Esophagus mucosa (tissue), 1 donor: ENCODE measurements at regions not wholly inside any gene's neighbourhood (a gene's known extent, or its start where the extent isn't known, plus 50 kb on each side); places are given as distances from the start of the nearest gene placed in this dataset.

Source experiments
- ATAC-seq: fragments of 200-7000 bp; cut with Tn5 transposase; one replicate; pipeline ENCODE4 v1.9.1; 2020
- donor health status: DM: yes; HTN: yes; CAD: no.

DNA sequence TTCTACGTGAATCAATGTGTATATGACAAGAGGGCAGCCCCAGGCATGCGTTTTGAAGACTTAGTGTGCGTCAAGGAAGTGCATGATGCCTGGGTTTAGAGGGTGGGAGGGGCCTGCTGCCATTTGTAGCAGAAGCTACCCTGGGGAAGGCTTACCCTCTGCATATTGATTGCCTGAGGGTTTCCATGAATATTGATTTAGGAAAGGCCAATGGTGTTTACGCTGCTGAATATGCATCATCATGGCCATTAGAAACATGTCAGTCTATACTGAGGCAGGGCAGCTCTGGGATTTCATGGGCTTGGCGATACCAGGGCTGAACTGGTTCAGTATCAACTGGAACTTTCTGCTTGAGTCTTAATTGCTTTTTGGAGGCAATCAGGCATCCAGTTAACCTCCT is 259.3 kb downstream of the DCDC2C start:
- ATAC-seq: no peak

DNA sequence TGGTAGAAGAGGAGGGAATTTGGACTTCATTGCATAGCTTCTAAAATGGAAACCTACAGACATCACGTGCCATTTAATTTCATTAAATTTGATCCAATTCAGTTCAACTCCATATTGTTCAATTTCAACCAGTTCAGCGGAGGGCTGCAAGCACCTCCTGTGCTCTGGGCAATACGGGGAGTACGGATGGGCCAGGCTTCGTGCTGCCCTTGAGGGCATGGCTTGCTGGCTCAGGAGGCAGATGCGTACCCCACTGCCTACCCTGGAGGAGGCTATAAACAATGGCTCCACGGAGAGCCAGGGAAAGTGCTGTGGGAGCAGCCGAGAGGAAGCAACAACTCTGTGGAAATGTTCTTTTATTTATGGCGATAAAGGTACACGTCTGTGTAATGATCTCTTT is 261.8 kb downstream of the DCDC2C start:
- no peak for ATAC-seq

DNA sequence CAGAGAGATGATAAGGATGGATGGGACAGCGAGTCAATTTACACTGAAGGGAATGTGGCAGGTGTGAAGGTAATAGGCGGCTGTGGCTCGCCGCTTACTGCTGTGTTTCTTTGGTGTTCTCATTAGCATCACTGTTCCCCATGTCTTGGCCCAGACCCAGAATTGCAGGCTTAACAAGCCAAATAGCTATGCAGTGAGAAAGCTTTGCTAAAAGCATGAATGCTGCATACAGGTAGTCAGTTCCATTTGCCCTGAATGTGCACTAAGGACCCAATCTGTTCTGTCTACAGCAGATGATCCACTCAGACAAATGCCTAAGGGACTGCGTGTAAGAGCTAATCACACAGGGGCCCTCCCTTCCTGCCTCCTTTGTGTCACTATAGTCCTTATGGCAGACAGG is 262.6 kb downstream of the DCDC2C start:
- no peak for ATAC-seq

DNA sequence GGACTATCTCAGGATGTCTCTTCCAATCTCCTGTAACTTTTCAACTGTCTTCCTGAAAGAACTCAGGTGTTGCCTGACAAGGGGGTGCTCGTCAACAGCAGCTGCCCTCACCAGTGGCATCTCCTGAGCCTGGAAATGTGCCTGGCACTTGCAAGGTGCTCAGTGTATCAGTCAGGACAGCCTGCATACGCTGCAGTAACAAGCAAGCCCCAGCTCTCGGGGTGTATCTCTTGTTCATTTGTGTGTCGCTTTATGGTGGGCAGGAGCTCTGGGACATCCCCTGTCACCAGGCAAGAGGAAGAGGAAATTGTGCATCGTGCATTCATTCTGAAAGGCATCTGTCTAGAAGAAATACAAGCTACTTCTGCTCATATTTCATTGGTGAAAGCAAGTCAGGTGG is 263.1 kb downstream of the DCDC2C start:
- ATAC-seq: no peak

DNA sequence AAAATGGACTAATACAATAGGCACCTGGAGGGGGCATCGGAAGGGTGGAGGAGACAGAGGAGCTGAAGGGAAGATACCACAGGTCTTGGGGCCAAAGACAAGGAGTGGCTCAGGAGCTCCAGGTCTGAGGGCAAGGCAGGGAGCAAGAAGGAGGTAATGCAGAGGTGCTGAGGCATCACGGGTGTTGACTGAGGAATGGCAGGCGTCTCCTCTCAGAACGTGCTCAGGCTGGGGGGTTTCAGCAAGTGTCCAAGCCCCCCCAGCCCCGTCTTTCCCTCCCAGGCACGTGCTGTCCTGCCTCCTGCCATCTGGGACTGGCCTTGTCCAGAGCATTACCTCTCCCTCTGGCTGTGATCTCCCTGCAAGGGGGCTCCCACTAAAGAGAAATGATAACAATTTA is 265.4 kb downstream of the DCDC2C start:
- ATAC-seq: no peak

DNA sequence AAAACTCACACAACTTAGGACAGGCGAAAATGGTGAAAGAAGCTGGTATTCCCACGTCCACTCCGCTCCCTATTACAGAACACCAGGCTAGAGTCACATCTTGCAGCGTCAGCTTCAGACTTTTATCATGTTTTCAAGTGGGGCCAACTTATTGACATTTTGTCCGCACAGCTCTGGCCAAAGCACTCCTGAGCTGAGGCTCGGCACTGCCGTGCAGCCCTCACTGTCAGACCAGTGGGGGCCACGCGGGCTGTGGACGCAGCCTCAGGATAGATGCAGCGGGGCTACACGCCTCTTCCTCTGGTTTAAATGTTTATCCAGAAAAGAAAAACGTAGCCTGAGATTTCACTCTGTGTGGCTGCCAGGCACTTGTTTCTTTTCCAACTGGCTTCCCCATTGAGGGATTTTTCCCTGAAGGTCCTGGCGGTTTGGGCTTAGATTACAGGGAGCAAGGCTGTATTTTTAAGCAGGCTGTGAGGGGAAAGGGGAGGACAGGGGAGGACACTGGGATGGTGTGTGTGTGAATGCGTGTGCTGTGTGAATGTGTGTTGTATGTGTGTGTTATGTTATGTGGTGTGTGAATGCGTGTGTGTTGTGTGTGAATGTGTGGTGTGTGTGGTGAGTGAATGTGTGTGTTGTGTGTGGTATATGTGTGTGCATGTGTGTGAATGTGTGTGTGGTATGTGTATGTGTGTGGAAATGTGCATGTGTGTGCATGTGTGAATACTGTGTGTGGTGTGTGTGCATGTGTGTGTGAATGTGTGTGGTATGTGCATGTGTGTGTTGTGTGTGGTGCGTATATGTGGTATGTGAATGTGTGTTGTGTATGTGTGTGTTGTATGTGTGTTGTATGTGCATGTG is 267.6 kb downstream of the DCDC2C start:
- no peak for ATAC-seq

DNA sequence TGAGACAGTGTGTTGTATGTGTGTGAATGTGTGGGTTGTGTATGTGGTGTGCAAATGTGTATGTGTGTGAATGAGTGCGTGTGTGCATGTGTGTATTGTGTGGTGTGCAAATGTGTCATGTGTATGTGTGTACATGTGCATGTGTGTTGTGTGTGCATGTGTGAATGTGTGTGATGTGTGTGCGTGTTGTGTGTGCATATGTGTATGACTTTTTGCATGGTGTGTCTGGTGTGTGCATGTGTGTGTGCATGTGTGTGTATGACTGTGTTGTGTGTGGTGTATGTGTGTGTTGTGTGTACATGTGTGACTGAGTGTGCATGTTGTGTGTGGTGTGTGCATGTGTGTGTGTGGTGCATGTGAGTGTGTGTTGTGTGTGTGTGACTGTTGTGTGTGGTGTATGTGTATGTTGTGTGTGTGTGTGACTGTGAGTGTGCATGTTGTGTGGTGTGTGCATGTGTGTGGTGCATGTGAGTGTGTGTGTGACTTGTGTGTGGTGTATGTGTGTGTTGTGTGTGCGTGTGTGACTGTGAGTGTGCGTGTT is 268.3 kb downstream of the DCDC2C start:
- no peak for ATAC-seq

DNA sequence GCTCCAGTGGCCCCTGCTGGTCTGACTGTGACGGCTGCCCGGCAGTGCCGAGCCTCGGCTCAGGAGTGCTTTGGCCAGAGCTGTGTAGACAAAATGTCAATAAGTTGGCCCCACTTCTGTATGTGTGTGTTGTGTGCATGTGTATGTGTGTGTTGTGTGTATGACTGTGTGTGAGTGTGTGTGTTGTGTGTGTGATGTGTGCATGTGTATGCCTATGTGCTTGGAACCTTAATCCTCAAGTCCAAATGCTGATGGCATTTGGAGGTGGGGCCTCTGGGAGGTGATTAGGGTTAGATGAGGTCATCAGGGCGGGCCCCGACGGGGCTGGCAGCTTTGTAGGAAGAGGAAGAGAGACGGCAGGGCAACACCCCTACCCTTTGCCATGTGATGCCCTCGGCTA is 269.0 kb downstream of the DCDC2C start:
- ATAC-seq: no peak

DNA sequence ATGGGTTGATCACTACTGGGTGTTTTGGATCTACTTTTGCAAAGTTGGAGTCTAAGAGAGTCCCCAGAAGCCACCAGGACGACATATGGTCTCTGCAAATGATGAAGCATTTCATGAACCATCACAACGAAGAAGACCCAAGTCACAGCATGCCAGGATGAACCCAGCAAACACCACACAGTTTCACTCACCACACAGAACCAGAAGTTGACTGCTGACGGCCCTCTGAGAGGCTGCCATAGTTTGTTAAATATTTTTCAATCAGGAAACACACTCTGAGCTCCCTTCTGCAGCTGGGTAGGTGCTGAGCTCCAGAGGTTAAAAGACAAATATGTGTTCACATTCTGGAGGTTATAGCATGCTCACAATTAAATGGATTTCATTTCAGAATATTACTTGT is 271.4 kb downstream of the DCDC2C start:
- no peak for ATAC-seq

DNA sequence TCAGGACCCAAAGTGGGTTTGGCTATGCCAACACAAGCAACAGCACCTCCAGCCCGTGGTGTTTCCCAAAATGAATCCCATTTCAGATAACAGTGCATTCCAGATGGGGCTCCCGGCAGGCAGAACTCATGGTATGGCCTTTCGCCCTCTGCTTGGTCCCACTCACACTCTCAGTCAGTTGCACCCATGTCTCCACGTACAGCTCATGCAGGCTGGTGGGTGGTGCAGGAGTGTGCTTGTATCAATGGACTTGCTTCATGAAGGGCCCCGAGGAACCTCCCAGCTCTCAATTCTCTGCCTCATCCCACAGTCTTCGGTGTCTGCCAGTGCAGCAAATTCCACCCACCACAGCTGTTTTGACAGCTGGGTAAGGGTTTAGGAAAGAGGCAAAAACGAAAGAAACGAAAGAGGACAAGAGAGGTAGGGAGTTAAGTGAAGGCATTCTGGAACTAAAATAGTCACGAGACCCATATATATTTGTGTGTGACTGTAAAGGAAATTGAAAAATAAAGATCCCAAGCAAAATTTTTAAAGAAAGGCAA is 278.1 kb downstream of the DCDC2C start:
- ATAC-seq: no peak

DNA sequence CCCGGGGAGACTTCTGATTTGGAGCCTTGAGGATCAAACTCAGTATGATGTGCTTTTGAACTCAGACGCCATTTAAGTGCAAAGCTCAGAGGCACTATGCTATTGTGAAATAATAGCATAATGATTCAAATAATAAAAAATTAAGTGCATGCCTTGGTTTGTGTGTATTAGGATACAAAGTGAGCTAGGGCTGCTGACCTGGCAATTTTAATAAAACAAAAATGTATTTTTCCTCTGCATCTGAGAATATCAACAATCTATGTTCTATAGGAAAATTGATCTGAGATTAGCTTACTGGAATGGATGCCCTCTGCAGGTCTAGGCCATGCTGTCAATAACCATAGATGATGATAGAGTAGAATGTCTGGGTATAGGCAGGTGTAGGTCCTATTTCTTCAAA is 278.8 kb downstream of the DCDC2C start:
- no peak for ATAC-seq

DNA sequence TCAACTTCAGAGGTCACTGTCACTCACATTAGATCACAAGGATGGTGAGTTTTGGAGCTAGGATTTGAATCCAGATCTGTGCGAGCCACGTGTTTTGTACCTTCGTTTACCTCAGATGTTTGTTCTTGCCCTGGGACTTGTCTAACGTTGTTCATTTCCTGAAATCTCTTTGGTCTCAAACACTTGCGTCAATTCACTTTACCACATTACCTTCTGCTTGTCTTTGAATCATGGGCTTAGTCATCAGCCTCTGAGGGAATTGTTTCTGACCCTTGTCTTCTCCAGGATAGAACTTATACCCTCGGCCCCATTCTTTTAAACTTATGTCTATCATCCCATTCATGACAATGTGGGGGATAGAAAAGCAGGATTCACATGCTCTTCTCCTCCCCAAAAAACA is 282.7 kb downstream of the DCDC2C start:
- no peak for ATAC-seq

DNA sequence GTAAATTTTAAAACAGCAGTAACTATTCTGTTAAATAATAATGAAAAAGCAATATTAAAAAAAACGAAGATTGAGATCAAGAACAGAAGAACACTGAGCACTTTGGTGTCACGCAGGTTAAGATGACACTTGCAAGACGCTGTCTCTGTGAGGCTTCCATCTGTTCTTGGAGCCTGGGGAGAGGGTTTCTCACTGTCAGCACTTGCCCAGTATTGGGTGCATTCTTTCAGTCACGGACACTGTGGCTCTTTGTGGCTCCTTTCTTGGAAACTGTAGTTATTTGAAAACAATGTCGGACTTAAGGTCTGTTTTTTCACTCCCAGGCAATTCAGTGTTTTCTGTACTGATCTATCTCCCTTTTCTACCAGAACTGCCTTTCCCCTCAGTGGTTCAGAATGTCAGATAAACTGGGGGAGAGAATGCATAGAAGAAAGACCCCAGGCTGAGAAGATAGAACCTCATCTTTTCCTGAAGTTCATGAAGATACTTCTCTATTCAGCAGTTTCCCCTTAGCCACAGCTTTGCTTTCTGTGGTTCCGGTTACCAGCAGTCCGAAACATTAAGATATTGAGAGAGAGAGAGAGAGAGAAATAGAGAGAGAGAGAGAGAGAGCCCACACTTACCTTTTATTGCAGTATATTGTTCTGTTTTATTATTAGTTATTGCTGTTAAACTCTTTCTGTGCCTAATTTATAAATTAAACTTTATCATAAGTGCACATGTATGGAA is 283.3 kb downstream of the DCDC2C start:
- ATAC-seq: no peak

DNA sequence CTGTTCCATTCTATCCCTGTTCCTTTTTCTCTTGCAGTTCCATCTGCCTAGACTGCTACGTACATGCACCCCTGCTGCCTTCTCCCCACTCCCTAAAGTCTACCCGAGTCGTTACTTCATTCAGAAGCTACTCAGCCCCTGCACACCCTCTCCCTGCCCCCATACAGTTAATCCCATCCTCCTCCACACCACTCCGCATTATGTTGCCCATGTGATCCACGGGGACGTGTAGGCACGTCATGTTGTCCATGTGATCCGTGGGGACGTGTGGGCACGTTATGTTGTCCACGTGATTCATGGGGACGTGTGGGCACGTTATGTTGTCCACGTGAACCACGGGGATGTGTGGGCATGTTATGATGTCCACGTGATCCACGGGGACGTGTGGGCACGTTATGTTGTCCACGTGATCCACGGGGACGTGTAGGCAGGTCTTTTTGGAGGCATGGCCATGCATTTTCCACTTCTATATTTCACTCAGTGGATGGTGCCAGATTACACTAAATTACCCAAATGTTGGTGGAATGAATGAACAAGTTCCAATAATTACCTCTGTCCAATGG is 299.5 kb downstream of the DCDC2C start:
- ATAC-seq: no peak

DNA sequence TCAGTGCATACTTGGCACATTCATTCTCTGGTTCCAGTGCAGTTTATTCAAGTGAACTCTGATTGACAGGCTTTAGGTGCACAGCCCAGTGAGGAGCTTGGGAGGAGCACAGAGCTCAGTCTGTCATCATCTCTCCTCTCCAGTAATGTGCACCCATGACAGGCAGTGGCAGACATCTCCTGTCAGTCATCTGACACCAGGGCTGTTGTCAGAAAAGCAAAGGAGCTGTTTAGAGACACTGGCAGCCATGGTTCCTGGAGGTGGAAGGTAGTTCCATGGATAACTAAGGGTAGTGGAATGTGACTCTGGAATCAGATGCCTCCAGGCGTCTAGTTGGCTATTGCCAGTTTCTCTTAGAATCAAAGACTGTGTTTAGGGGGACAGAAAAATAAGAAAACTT is 308.8 kb downstream of the DCDC2C start:
- no peak for ATAC-seq

DNA sequence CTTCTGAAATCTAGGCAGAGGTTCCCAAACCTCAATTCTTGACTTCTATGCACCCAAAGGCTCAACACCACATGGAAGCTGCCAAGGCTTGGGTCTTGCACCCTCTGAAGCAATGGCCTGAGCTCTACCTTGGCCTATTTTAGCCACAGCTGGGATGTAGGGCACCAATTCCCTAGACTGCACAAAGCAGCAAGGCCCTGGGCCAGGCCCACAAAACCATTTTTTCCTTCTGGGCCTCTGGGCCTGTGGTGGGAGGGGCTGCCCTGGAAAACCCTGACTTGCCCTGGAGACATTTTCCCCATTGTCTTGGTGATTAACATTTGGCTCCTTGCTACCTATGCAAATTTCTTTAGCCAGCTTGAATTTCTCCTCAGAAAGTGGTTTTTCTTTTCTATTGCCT is 315.2 kb downstream of the DCDC2C start:
- ATAC-seq: no peak

DNA sequence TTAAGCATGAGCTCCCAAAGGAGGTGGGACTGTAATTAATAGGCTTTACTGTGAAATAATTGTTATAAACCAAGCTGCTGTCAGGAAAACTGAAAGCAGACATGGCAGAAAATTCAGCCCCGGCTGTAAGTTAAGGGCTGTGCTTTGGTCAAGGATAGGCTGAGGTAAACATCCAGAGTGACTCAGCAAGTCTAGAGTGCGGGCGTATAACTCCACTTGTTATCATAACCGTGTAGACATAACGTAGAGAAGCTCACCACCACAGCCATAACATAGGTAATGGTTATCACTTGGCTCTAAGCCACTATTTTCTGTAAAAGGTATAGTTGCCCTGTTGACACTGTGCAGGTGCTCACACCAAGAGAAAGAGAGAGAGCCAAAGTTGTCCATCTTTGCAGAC is 316.8 kb downstream of the DCDC2C start:
- ATAC-seq: no peak

DNA sequence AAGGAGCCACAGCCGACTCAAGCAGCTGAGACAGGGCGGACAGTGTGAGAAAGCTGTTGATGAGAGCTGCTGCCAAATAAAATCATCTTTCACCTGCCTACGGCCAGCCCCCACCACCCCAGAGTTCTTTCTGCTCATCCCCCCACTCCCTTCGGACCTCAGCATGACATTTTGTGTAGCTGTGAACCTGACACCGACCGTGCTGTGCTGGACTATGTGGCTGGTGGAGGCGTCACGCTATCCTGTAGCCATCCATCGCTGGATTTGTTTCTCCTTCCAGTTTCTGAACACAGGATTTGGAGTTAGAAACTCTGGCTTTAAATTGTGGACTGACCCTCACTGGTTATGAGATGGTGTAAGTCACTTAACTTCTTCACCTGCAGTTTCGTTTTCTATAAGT is 317.3 kb downstream of the DCDC2C start:
- no peak for ATAC-seq

DNA sequence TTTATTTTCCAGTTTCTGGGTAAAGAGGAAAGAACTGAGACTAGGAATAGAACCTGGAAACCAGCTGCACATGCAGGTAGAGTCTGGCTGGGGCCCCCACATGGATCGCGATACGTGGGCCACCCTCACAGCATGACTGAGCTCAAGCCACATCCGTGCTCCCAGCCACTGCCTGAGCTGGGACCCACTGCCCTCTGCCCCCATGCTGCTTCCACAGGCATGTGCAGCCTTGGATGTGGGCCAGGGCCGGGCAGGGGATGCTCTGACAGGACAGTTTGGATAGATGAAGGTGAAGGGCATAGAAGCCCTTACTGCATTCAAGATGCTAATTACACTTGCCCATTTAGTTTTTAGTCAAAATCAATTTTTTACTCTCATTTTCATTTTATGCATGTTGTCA is 321.2 kb downstream of the DCDC2C start:
- no peak for ATAC-seq

DNA sequence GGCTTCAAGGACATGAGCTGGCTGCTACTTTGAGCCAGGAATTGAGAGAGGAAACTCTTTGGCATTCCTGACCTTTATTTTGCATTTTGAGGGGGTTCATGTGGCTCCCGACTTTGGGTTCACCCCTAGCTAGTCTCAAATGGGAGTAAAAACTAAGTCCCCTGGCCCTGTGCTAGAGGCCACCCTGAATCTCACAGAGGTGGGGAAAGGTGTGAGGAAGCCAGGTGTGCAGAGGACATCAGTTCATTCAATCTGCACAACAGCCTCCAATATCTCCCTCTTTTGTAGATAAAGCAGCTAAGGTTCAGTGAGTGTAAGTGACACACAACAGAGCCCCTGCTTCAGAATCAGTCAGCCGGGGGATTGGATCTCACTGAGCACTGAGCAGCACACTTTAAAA is 325.7 kb downstream of the DCDC2C start:
- ATAC-seq: no peak

DNA sequence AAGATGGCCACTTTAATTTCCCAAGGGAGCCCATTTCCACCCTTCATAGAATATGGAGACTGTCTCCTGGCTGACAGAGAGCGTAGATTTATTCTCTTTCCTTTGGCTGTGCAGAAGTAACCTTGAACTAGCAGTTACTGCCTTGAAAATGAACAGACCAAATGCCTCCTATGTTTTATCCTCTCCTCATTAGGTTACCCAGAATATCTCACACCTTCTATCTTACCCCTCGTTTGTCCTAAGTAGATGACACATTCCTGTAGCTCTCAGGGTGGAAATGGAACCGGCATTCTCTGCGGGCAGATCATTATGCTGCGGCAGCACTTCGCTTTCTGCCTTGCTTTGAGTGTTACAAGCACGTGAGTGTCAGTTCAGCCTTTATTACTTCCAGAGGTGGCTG is 336.5 kb downstream of the DCDC2C start:
- ATAC-seq: no peak

DNA sequence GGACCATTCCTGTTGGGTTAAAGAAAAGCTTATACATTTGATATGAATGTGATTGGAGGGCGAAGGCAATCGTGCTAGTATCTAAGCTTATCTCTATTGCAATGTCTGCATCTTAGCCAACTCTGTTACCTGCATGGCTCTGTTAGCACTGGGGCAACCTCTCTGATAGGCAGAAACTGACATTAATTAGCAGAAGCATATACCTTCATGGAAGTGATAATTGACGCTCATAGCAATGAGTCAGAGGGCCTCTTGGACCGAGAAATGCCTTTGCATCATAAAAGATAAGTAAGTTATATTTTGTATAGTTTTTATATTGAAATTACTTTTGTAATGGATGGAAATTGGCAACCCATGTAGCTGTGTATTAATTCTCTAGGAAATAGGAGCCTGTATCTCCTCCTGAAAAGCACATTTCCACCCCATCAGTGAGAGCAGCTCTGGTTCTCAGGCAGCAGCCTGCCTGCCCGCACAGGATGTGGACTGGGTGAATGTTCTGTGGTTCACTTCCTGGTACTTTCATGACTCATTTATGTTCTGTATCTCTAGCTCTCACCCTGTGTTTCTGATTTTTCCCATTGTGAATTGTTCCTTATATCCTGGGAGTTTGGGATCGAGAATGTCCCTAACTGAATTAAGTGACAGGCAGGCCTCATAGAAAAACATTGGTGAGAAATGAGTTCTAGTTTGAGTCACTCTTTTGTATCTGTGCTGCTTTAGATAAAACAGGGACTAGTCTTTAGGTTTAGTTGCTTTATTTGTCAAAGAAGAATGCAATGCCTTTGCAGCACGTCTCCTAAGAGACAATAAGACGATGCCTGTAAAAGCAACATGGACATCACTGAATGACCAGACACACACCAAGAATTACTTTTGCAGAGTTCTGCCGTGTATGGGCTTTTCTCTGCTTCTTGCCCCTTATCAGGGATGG is 344.9 kb downstream of the DCDC2C start:
- ATAC-seq: no peak
